Endothelial cell of umbilical vein (primary cell): ENCODE measurements at regions not wholly inside any gene's neighbourhood (a gene's known extent, or its start where the extent isn't known, plus 50 kb on each side); places are given as distances from the start of the nearest gene placed in this dataset.

Experiments
- BruUV-seq: library from RNA; stranded (reverse); fragments of 400-500 nt; replicated peaks from 2 replicates; lab custom pipeline; 2021; lab: Mats Ljungman, UMichigan
- CTCF ChIA-PET: fragments of 300-600, 350-600 bp; sonication (Branson Sonifier 250); formaldehyde crosslinking; loops from one replicate; lab custom pipeline; 2021; ENCODE audit warnings: antibody characterized with exemption, inconsistent platforms; lab: Charles Lee
- POLR2A ChIA-PET: fragments of 300-600, 350-600 bp; sonication (Branson Sonifier 250); formaldehyde crosslinking; loops from one replicate; lab custom pipeline; 2021; ENCODE audit warnings: antibody characterized with exemption, inconsistent platforms; lab: Charles Lee
- DNase-seq: peaks from one replicate; pipeline ENCODE4 v3.0.0-alpha.2; 2011; ENCODE audit warnings: low read depth, low spot score
- FAIRE-seq: peaks from 2 replicates; lab custom pipeline; 2011; peaks lifted over from hg19 to GRCh38; lab: Jason Lieb, UNC
- H2AFZ ChIP-seq: 2 replicates; pipeline ENCODE4 v1.6.0; 2012; ENCODE audit warnings: low read depth, low read length, control low read depth, inconsistent platforms
- H3K27ac ChIP-seq: 2 replicates; pipeline ENCODE4 v1.5.1; 2011; ENCODE audit warnings: low read depth, mild to moderate bottlenecking, control low read depth, low read length, moderate library complexity; ENCODE audit not compliant: insufficient read depth
- H3K27me3 ChIP-seq, 2 experiments: 2 replicates each; pipeline versions ENCODE4 v1.6.0 to v1.6.1; 2011; ENCODE audit warnings: low read length in 2 of 2, mixed read lengths in 1 of 2; ENCODE audit not compliant: control insufficient read depth in 2 of 2, insufficient read depth in 2 of 2
- H3K36me3 ChIP-seq, 2 experiments: 2 replicates in 1 of 2; 3 replicates in 1 of 2; pipeline ENCODE4 v1.5.1; 2011; ENCODE audit warnings: low read length in 2 of 2, mild to moderate bottlenecking in 1 of 2, moderate library complexity in 1 of 2; ENCODE audit not compliant: control insufficient read depth in 2 of 2, insufficient read depth in 2 of 2; ENCODE audit errors: extremely low read depth in 1 of 2
- H3K4me1 ChIP-seq: 3 replicates; pipeline ENCODE4 v1.5.1; 2011; ENCODE audit warnings: mild to moderate bottlenecking, low read length; ENCODE audit not compliant: control insufficient read depth, insufficient read depth; ENCODE audit errors: extremely low read depth
- H3K4me2 ChIP-seq: 2 replicates; pipeline ENCODE4 v1.6.1; 2011; ENCODE audit warnings: low read length, control low read depth, mixed read lengths; ENCODE audit not compliant: insufficient read depth
- H3K4me3 ChIP-seq, 3 experiments: fragments of 200-600 bp in 1 of 3; sonication (generic), shearing (Covaris generic) in 1 of 3; replicated peaks in 1 of 3; 2 replicates each; pipeline ENCODE4 v1.5.1; 2011 to 2016; ENCODE audit warnings: control low read depth in 3 of 3, low read length in 3 of 3, mild to moderate bottlenecking in 2 of 3, inconsistent platforms in 1 of 3, low read depth in 1 of 3, moderate library complexity in 1 of 3; ENCODE audit not compliant: insufficient read depth in 1 of 3
- H3K79me2 ChIP-seq: 2 replicates; pipeline ENCODE4 v1.6.0; 2012; ENCODE audit warnings: low read length, inconsistent platforms; ENCODE audit not compliant: control insufficient read depth, insufficient read depth
- H3K9ac ChIP-seq: replicated peaks from 2 replicates; pipeline ENCODE3; 2011; ENCODE audit warnings: low read length, control low read depth; ENCODE audit not compliant: insufficient read depth; ENCODE audit errors: extremely low read depth
- H3K9me1 ChIP-seq: replicated peaks from 3 replicates; pipeline ENCODE4 v1.6.0; 2011; ENCODE audit warnings: mild to moderate bottlenecking, low read length; ENCODE audit not compliant: control insufficient read depth, insufficient read depth; ENCODE audit errors: extremely low read depth
- H3K9me3 ChIP-seq: replicated peaks from 2 replicates; pipeline ENCODE4 v1.5.1; 2012; ENCODE audit warnings: low read length, inconsistent platforms; ENCODE audit not compliant: control insufficient read depth, insufficient read depth
- H4K20me1 ChIP-seq: replicated peaks from 2 replicates; pipeline ENCODE3; 2011; ENCODE audit warnings: mild to moderate bottlenecking, low read length; ENCODE audit not compliant: control insufficient read depth, insufficient read depth; ENCODE audit errors: extremely low read depth
- CTCF ChIP-seq, 2 donors: IDR thresholded peaks; 1 replicate in 1 of 2; 2 replicates in 1 of 2; pipeline ENCODE4 v1.5.1; 2011; ENCODE audit warnings: low read length in 2 of 2, mild to moderate bottlenecking in 2 of 2, moderate library complexity in 2 of 2, control low read depth in 1 of 2, inconsistent platforms in 1 of 2, low read depth in 1 of 2; ENCODE audit not compliant: insufficient read depth in 1 of 2; ENCODE audit errors: extremely low read depth in 1 of 2
- EZH2 ChIP-seq: IDR thresholded peaks from 2 replicates; pipeline ENCODE4 v1.6.1; 2012; ENCODE audit warnings: borderline replicate concordance, low read depth, mild to moderate bottlenecking, moderate library complexity, low read length, inconsistent platforms; ENCODE audit not compliant: severe bottlenecking
- FOS ChIP-seq: IDR thresholded peaks from 2 replicates; pipeline ENCODE4 v1.6.1; 2011; ENCODE audit warnings: mild to moderate bottlenecking, low read length, moderate library complexity, borderline replicate concordance; ENCODE audit not compliant: insufficient read depth
- GATA2 ChIP-seq: IDR thresholded peaks from 2 replicates; pipeline ENCODE4 v1.7.0; 2011; ENCODE audit warnings: low read depth, mild to moderate bottlenecking, moderate library complexity, mixed read lengths, low read length; ENCODE audit not compliant: insufficient read length, insufficient read depth
- JUN ChIP-seq: IDR thresholded peaks from 2 replicates; pipeline ENCODE4 v1.6.1; 2011; ENCODE audit warnings: borderline replicate concordance, low read depth; ENCODE audit not compliant: insufficient read length, insufficient read depth
- MAX ChIP-seq: IDR thresholded peaks from 2 replicates; pipeline ENCODE4 v1.6.1; 2011; ENCODE audit not compliant: insufficient read depth, insufficient read length
- MYC ChIP-seq: IDR thresholded peaks from one replicate; pipeline ENCODE4 v1.6.1; 2011; ENCODE audit warnings: mild to moderate bottlenecking, low read depth, low read length
- POLR2A ChIP-seq: IDR thresholded peaks from 2 replicates; pipeline ENCODE4 v1.6.1; 2012; ENCODE audit warnings: low read depth, mild to moderate bottlenecking, control low read depth, low read length
- POLR2AphosphoS5 ChIP-seq: IDR thresholded peaks from 2 replicates; pipeline ENCODE4 v1.6.1; 2012; ENCODE audit warnings: low read depth, mild to moderate bottlenecking, control low read depth, low read length, moderate library complexity; ENCODE audit not compliant: insufficient read depth
- dilution Hi-C: fragments of 300-500 bp; cut with MboI; formaldehyde crosslinking; loops from one replicate; pipeline ENCODE4 v1.15.0; 2019; ENCODE audit warnings: low sequenced_read_pairs; ENCODE audit not compliant: extremely low pct_ligation_motif_present
- intact Hi-C: fragments of 100-400 bp; cut with micrococcal nuclease; formaldehyde crosslinking; loops from one replicate; pipeline ENCODE4 v1.10.0; 2022

- H4K20me1 ChIP-seq: no peaks in the 10 kb centered on the region
- no peaks in the 10 kb centered on the region for H3K79me2 ChIP-seq
- H3K4me2 ChIP-seq: no peak overlapping the region
- H3K27me3 ChIP-seq: no peaks in the 10 kb centered on the region
- dilution Hi-C loops (no loop called here), intact Hi-C loops (no loop called here)
- POLR2A ChIA-PET: no interaction called here
- no peak overlapping the region for H3K4me3 ChIP-seq
- CTCF ChIA-PET: interaction anchor here (1.4 kb wide), 1 partner anchor 32 kb away, joined by 3 read pairs; no protein-coding TSS in a partner anchor
- H3K9me3 ChIP-seq: no peaks in the 10 kb centered on the region
- H3K36me3 ChIP-seq: no peaks in the 10 kb centered on the region
- no peak overlapping the region for H3K27ac ChIP-seq
- BruUV-seq: no TSS peak
- no peak for FAIRE-seq
- H3K4me1 ChIP-seq: no peaks in the 10 kb centered on the region
- no peak for DNase-seq
- H3K9me1 ChIP-seq: no peaks in the 10 kb centered on the region
- no peak overlapping the region for H3K9ac ChIP-seq
- H2AFZ ChIP-seq: no peak overlapping the region
- TF ChIP-seq FOS (no peak), POLR2AphosphoS5 (no peak), POLR2A (no peak), MYC (no peak), EZH2 (no peak), GATA2 (no peak), CTCF (IDR thresholded peaks at IDR 0.05; ENCODE audit: extremely low read depth in 1 of 2, insufficient read depth in 1 of 2, low read depth in 1 of 2, low read length in 2 of 2) (no peak), JUN (no peak), MAX (no peak)
Observed at GRCh38 chr7:67346126-67346525, 349.5 kb downstream of the TYW1 start.
